ENCODE measurements at regions not wholly inside any gene's neighbourhood (a gene's known extent, or its start where the extent isn't known, plus 50 kb on each side); places are given as distances from the start of the nearest gene placed in this dataset.

DNA sequence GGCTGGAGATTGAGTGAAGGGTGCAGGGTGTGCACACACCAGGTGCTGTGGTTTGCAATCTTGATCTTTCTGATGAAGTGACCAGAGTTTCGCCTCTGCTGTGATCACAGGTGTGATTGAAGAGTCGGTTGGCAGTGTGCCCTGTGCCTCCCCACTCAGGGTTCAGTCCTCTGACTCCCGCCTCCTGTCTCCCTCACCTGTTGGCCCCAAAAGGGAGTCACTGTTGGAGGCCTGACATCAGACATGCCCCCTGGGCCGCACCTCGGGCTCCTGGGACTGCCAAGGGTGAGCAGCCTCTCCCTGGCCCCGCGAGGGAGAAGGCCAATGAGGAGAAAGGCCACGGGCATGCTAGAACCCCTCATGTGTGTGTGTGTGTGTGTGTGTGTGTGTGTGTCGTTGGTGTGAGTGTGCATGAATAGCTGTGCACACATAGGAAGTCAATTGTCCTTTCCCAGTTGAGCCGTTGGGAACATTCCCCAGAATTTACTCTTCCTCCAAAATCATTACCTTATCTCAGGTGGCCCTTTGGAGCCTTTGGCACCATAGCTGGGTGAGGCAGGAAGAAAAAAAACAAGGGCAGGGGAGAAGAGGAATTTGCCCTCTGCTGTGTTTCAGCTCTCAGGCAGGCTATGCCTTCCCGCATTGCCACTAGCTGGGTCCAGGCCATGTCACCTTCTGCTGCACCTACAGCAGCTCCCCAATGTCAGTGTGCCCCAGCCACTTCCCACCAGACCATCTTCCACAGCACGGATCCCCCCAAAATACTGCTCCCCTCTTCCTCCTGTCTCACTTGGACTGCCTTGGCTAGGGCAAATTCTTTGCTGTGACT is 78.1 kb upstream of the LAPTM4A start (continued):
- no peak for TF ChIP-seq POLR2AphosphoS5 (IDR thresholded peaks at IDR 0.05; ENCODE audit: low read depth, low read length)
- TF ChIP-seq JUND (IDR thresholded peaks at IDR 0.05; ENCODE audit: low read length) = no peak
- TF ChIP-seq, protein P1, sequence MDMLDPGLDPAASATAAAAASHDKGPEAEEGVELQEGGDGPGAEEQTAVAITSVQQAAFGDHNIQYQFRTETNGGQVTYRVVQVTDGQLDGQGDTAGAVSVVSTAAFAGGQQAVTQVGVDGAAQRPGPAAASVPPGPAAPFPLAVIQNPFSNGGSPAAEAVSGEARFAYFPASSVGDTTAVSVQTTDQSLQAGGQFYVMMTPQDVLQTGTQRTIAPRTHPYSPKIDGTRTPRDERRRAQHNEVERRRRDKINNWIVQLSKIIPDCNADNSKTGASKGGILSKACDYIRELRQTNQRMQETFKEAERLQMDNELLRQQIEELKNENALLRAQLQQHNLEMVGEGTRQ (IDR thresholded peaks at IDR 0.05; ENCODE audit: low read length) = no peak
- TF ChIP-seq RNF2 (IDR thresholded peaks at IDR 0.05; ENCODE audit: borderline replicate concordance, low read depth, low read length, missing control alignments, poor library complexity, severe bottlenecking) = no peak
- no peak for TF ChIP-seq JUN (IDR thresholded peaks at IDR 0.05; ENCODE audit: low read depth, low read length)
